GM12892 (cell line): ENCODE measurements at regions not wholly inside any gene's neighbourhood (a gene's known extent, or its start where the extent isn't known, plus 50 kb on each side); places are given as distances from the start of the nearest gene placed in this dataset.

Experiments
- POLR2A ChIP-seq: IDR thresholded peaks from 2 replicates; pipeline ENCODE4 v1.6.1; 2011; ENCODE audit warnings: low read depth, low read length, control low read depth
- POLR2AphosphoS5 ChIP-seq: IDR thresholded peaks from 2 replicates; pipeline ENCODE4 v1.6.1; 2011; ENCODE audit warnings: low read depth, low read length, control low read depth
- TAF1 ChIP-seq: IDR thresholded peaks from 2 replicates; pipeline ENCODE4 v1.6.1; 2011; ENCODE audit warnings: low read depth, mild to moderate bottlenecking, control low read depth, low read length, borderline replicate concordance

DNA sequence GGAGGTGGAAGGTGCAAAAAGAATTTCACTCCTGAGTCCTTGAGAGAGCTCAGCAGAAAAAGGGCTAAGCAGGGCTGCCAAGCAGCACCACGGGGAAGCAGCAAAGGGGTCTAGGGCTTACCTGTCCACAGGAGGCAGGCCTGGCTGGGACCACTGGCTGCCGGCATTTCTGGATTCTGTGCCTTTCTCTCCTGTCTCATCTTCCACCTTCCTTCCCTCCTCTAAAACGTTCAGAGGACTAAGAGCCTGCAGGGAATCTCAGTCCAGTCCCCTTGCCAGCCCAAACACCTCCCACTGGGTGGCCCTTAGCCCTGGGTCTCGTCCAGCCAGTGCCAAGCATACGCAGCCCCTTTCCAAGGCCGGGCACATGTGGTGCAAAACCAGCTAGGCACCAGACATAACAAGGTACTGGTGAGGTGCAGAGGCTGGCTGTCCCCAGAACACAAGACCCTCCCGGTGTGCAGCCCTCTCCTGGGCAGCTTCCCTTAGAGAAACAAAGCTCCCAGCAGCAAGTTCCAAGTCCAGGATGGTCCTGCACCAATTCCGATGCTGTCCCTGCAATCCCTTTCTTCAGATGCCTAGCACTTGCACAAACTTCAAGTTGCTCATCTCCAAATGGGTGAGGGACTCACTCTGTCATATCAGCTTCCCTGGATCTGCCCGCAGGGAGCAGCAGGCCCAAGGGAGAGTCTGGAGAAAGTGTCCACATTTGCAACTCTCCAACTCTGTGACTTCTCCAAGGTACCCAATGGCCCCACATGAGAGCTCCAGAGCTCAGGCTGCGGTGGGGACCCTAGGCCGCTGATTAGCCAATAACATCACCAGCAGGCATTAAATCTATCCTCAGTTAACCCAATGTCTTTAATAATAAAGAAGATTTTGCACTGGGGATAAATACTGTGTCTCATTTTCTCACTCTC is 126.3 kb downstream of the C5orf15 start:
- TF ChIP-seq POLR2A = no peak
- TF ChIP-seq POLR2AphosphoS5 = no peak
- no peak for TF ChIP-seq TAF1
